NCI-H2107 treated with DMSO at 0.1 percent for 48 hours (cell line): ENCODE measurements at regions not wholly inside any gene's neighbourhood (a gene's known extent, or its start where the extent isn't known, plus 50 kb on each side); places are given as distances from the start of the nearest gene placed in this dataset.
"Not testable (repeated sequence)": the region's sequence is repeated elsewhere in the genome, so short reads cannot be mapped to it uniquely, and the experiment has no call there.

Source experiments
- DNase-seq: peaks from one replicate; lab custom pipeline; 2025; ENCODE audit not compliant: unreplicated experiment; lab: John Stamatoyannopoulos, UW

- no peak for DNase-seq
These were observed 122.9 kb downstream of the METRNL start for GRCh38 chr17:83202002-83203000.

- DNase-seq, result no peak
These were observed 123.7 kb downstream of the METRNL start for GRCh38 chr17:83203073-83203471.

GRCh38 chr17:83203472-83204221, 124.2 kb downstream of the METRNL start:
- no peak for DNase-seq

- DNase-seq, result no peak
These were observed 124.9 kb downstream of the METRNL start for GRCh38 chr17:83204230-83204725.

GRCh38 chr17:83204736-83205386, 125.5 kb downstream of the METRNL start:
- DNase-seq, result not testable (repeated sequence)

- DNase-seq, result not testable (repeated sequence)
These were observed 126.1 kb downstream of the METRNL start for GRCh38 chr17:83205387-83206035.

- DNase-seq, result not testable (repeated sequence)
These were observed 126.6 kb downstream of the METRNL start for GRCh38 chr17:83206036-83206394.

GRCh38 chr17:83206819-83207588, 127.6 kb downstream of the METRNL start:
- not testable (repeated sequence) for DNase-seq

GRCh38 chr17:83247001-83247400, 167.6 kb downstream of the METRNL start:
- not testable (repeated sequence) for DNase-seq
